HUES48 (cell line): ENCODE measurements at regions not wholly inside any gene's neighbourhood (a gene's known extent, or its start where the extent isn't known, plus 50 kb on each side); places are given as distances from the start of the nearest gene placed in this dataset.
"Not testable (repeated sequence)": the region's sequence is repeated elsewhere in the genome, so short reads cannot be mapped to it uniquely, and the experiment has no call there.

Experiments
- H3K27ac ChIP-seq: one replicate; pipeline ENCODE4 v1.7.0; 2013; ENCODE audit warnings: low read depth, low read length, inconsistent platforms
- H3K27me3 ChIP-seq: 2 replicates; pipeline ENCODE4 v1.6.1; 2013; ENCODE audit warnings: mild to moderate bottlenecking, low read length; ENCODE audit not compliant: control insufficient read depth, insufficient read depth
- H3K36me3 ChIP-seq: 2 replicates; pipeline ENCODE4 v1.6.1; 2013; ENCODE audit warnings: low read length; ENCODE audit not compliant: control insufficient read depth, insufficient read depth
- H3K4me1 ChIP-seq: 2 replicates; pipeline ENCODE4 v1.6.1; 2013; ENCODE audit warnings: mild to moderate bottlenecking, low read length; ENCODE audit not compliant: control insufficient read depth, insufficient read depth
- H3K4me3 ChIP-seq: 2 replicates; pipeline ENCODE4 v1.5.1; 2013; ENCODE audit warnings: mild to moderate bottlenecking, low read depth, low read length
- H3K9ac ChIP-seq: 2 replicates; pipeline ENCODE4 v1.6.1; 2013; ENCODE audit warnings: mild to moderate bottlenecking, low read depth, low read length, moderate library complexity
- H3K9me3 ChIP-seq: 2 replicates; pipeline ENCODE4 v1.6.1; 2013; ENCODE audit warnings: low read length; ENCODE audit not compliant: control insufficient read depth, insufficient read depth

- Histone ChIP-seq H3K4me1 (no peaks in the 10 kb centered on the region), H3K9me3 (0 out of 2 replicates have a peak, but pooled peaks cover 6% of the 10 kb centered on the region), H3K36me3 (no peaks in the 10 kb centered on the region), H3K9ac (no peak overlapping the region), H3K27ac (no peak overlapping the region), H3K4me3 (no peak overlapping the region), H3K27me3 (no peaks in the 10 kb centered on the region)
These were observed 210.0 kb downstream of the PLA2G4A start for GRCh38 chr1:187038784-187039183.

GRCh38 chr1:187041104-187041503, 212.4 kb downstream of the PLA2G4A start:
- Histone ChIP-seq H3K4me3 (no peak overlapping the region), H3K27ac (no peak overlapping the region), H3K36me3 (no peaks in the 10 kb centered on the region), H3K9ac (no peak overlapping the region), H3K9me3 (0 out of 2 replicates have a peak, but pooled peaks cover 6% of the 10 kb centered on the region), H3K4me1 (peaks cover 5% of the 10 kb centered on the region), H3K27me3 (no peaks in the 10 kb centered on the region)

GRCh38 chr1:187042538-187042937, 213.8 kb downstream of the PLA2G4A start:
- no peak overlapping the region for H3K27ac ChIP-seq
- peaks cover 7% of the 10 kb centered on the region; the same call in 1 of the 2 replicates for H3K27me3 ChIP-seq
- H3K9ac ChIP-seq: no peak overlapping the region
- H3K4me1 ChIP-seq: peaks cover 19% of the 10 kb centered on the region
- 0 out of 2 replicates have a peak, but pooled peaks cover 6% of the 10 kb centered on the region for H3K9me3 ChIP-seq
- H3K4me3 ChIP-seq: no peak overlapping the region
- no peaks in the 10 kb centered on the region for H3K36me3 ChIP-seq

GRCh38 chr1:187043433-187043832, 214.7 kb downstream of the PLA2G4A start:
- H3K4me1 ChIP-seq: peaks cover 26% of the 10 kb centered on the region

GRCh38 chr1:187044411-187044810, 215.7 kb downstream of the PLA2G4A start:
- H3K27ac ChIP-seq: no peak overlapping the region
- H3K9ac ChIP-seq: no peak overlapping the region
- no peak overlapping the region for H3K4me3 ChIP-seq
- H3K36me3 ChIP-seq: no peaks in the 10 kb centered on the region
- no peaks in the 10 kb centered on the region for H3K9me3 ChIP-seq
- H3K4me1 ChIP-seq: peaks cover 26% of the 10 kb centered on the region
- peaks cover 7% of the 10 kb centered on the region; the same call in 1 of the 2 replicates for H3K27me3 ChIP-seq

More at GRCh38 chr1:187043433-187043832, 214.7 kb downstream of the PLA2G4A start:
- not testable (repeated sequence) for H3K27me3 ChIP-seq, H3K9ac ChIP-seq, H3K36me3 ChIP-seq, H3K4me3 ChIP-seq, H3K9me3 ChIP-seq, H3K27ac ChIP-seq

- peaks cover 7% of the 10 kb centered on the region; the same call in 1 of the 2 replicates for H3K27me3 ChIP-seq
- H3K27ac ChIP-seq: no peak overlapping the region
- H3K9ac ChIP-seq: no peak overlapping the region
- no peak overlapping the region for H3K4me3 ChIP-seq
- no peaks in the 10 kb centered on the region for H3K9me3 ChIP-seq
- H3K36me3 ChIP-seq: no peaks in the 10 kb centered on the region
- H3K4me1 ChIP-seq: peaks cover 26% of the 10 kb centered on the region
These were observed 216.6 kb downstream of the PLA2G4A start for GRCh38 chr1:187045371-187045770.

- H3K9me3 ChIP-seq: no peaks in the 10 kb centered on the region
- peaks cover 7% of the 10 kb centered on the region; the same call in 1 of the 2 replicates for H3K27me3 ChIP-seq
- H3K4me1 ChIP-seq: peaks cover 26% of the 10 kb centered on the region
- H3K36me3 ChIP-seq: no peaks in the 10 kb centered on the region
- H3K9ac ChIP-seq: no peak overlapping the region
- no peak overlapping the region; the same call in 1 of the 2 replicates for H3K4me3 ChIP-seq
- no peak overlapping the region for H3K27ac ChIP-seq
These were observed 217.5 kb downstream of the PLA2G4A start for GRCh38 chr1:187046293-187046692.

- Histone ChIP-seq H3K4me1 (peaks cover 26% of the 10 kb centered on the region), H3K27ac (peak overlapping the region; percentile 61), H3K4me3 (0 out of 2 replicates have a peak overlapping the region, but pooled peaks have one; percentile 26), H3K36me3 (no peaks in the 10 kb centered on the region), H3K9me3 (no peaks in the 10 kb centered on the region), H3K27me3 (peaks cover 7% of the 10 kb centered on the region; the same call in 1 of the 2 replicates), H3K9ac (no peak overlapping the region)
These were observed 218.5 kb downstream of the PLA2G4A start for GRCh38 chr1:187047298-187047697.

GRCh38 chr1:187051618-187052232, 223.0 kb downstream of the PLA2G4A start:
- Histone ChIP-seq H3K9me3 (no peaks in the 10 kb centered on the region), H3K27ac (no peak overlapping the region), H3K9ac (no peak overlapping the region), H3K4me3 (no peak overlapping the region), H3K36me3 (no peaks in the 10 kb centered on the region), H3K4me1 (peaks cover 19% of the 10 kb centered on the region), H3K27me3 (peaks cover 5% of the 10 kb centered on the region; the same call in 1 of the 2 replicates)

- Histone ChIP-seq H3K4me3 (no peak overlapping the region), H3K27me3 (no peaks in the 10 kb centered on the region), H3K27ac (no peak overlapping the region), H3K4me1 (peaks cover 4% of the 10 kb centered on the region), H3K9ac (no peak overlapping the region), H3K9me3 (no peaks in the 10 kb centered on the region), H3K36me3 (no peaks in the 10 kb centered on the region)
These were observed 225.1 kb downstream of the PLA2G4A start for GRCh38 chr1:187053876-187054275.

- Histone ChIP-seq H3K27me3 (no peaks in the 10 kb centered on the region), H3K36me3 (no peaks in the 10 kb centered on the region), H3K27ac (no peak overlapping the region), H3K9ac (no peak overlapping the region), H3K4me3 (no peak overlapping the region), H3K4me1 (peaks cover 4% of the 10 kb centered on the region), H3K9me3 (no peaks in the 10 kb centered on the region)
These were observed 226.4 kb downstream of the PLA2G4A start for GRCh38 chr1:187054862-187055757.
